ENCODE measurements at regions not wholly inside any gene's neighbourhood (a gene's known extent, or its start where the extent isn't known, plus 50 kb on each side); places are given as distances from the start of the nearest gene placed in this dataset.

GRCh38 chr4:96003951-96004740 lies 164.3 kb downstream of the PDHA2 start:
- no peaks in the 10 kb centered on the region for H3K36me3 ChIP-seq (ENCODE audit: insufficient read depth, low read length)
- H3K36me3 Mint-ChIP-seq (ENCODE audit: low read depth, unreplicated experiment): no peaks in the 10 kb centered on the region
- DNase-seq (ENCODE audit: low read depth) (peak; percentile 7), FAIRE-seq (peak; percentile 49)
- no peaks in the 10 kb centered on the region for H3K9me3 ChIP-seq (ENCODE audit: insufficient read depth, low read depth, low read length)
- no peak overlapping the region for H3K4me2 ChIP-seq (ENCODE audit: low read length)
- no peak overlapping the region for H3K4me3 Mint-ChIP-seq (ENCODE audit: unreplicated experiment)
- H3K4me3 ChIP-seq (ENCODE audit: insufficient read depth, low read depth, low read length): no peak overlapping the region
- peaks cover under 1% of the 10 kb centered on the region for H3K4me1 Mint-ChIP-seq (ENCODE audit: low read depth, unreplicated experiment)
- H3K27me3 ChIP-seq (ENCODE audit: insufficient read depth, low read length): no peaks in the 10 kb centered on the region
- peak overlapping the region; percentile 40 for H2AFZ ChIP-seq (ENCODE audit: low read depth, low read length)
- no peak overlapping the region for H3K9ac ChIP-seq (ENCODE audit: low read length)
- no peaks in the 10 kb centered on the region for H3K9me3 Mint-ChIP-seq (ENCODE audit: unreplicated experiment)
- H3K27me3 Mint-ChIP-seq (ENCODE audit: low read depth, unreplicated experiment): no peaks in the 10 kb centered on the region
- no peaks in the 10 kb centered on the region for H3K79me2 ChIP-seq (ENCODE audit: insufficient read depth, low read length)
- H3K4me1 ChIP-seq (ENCODE audit: insufficient read depth, low read length): no peaks in the 10 kb centered on the region
- no peak overlapping the region for H3K27ac Mint-ChIP-seq (ENCODE audit: unreplicated experiment)
- no peak overlapping the region for H3K27ac ChIP-seq (ENCODE audit: low read depth, low read length)
- H4K20me1 ChIP-seq (ENCODE audit: insufficient read depth, low read length): no peaks in the 10 kb centered on the region
- TF ChIP-seq EZH2 (IDR thresholded peaks at IDR 0.05; ENCODE audit: insufficient read depth, low read length) (no peak), CTCF (IDR thresholded peaks at IDR 0.05; ENCODE audit: insufficient read depth, low read depth, low read length) (no peak)

GRCh38 chr4:96009427-96010119 lies 169.7 kb downstream of the PDHA2 start:
- Mint-ChIP-seq H3K36me3 (ENCODE audit: low read depth, unreplicated experiment) (no peaks in the 10 kb centered on the region), H3K27me3 (ENCODE audit: low read depth, unreplicated experiment) (no peaks in the 10 kb centered on the region), H3K4me1 (ENCODE audit: low read depth, unreplicated experiment) (peaks cover 10% of the 10 kb centered on the region), H3K4me3 (ENCODE audit: unreplicated experiment) (no peak overlapping the region), H3K27ac (ENCODE audit: unreplicated experiment) (no peak overlapping the region), H3K9me3 (ENCODE audit: unreplicated experiment) (no peaks in the 10 kb centered on the region)
- H3K4me2 ChIP-seq (ENCODE audit: low read length): no peak overlapping the region
- no peak overlapping the region for H3K4me3 ChIP-seq (ENCODE audit: insufficient read depth, low read depth, low read length)
- H3K9ac ChIP-seq (ENCODE audit: low read length): no peak overlapping the region
- H3K36me3 ChIP-seq (ENCODE audit: insufficient read depth, low read length): no peaks in the 10 kb centered on the region
- FAIRE-seq (no peak), DNase-seq (ENCODE audit: low read depth) (peak; percentile 70)
- H3K27ac ChIP-seq (ENCODE audit: low read depth, low read length): no peak overlapping the region
- no peaks in the 10 kb centered on the region for H3K4me1 ChIP-seq (ENCODE audit: insufficient read depth, low read length)
- no peak overlapping the region for H2AFZ ChIP-seq (ENCODE audit: low read depth, low read length)
- no peaks in the 10 kb centered on the region for H3K79me2 ChIP-seq (ENCODE audit: insufficient read depth, low read length)
- H3K9me3 ChIP-seq (ENCODE audit: insufficient read depth, low read depth, low read length): no peaks in the 10 kb centered on the region
- H3K27me3 ChIP-seq (ENCODE audit: insufficient read depth, low read length): no peaks in the 10 kb centered on the region
- no peaks in the 10 kb centered on the region for H4K20me1 ChIP-seq (ENCODE audit: insufficient read depth, low read length)
- TF ChIP-seq CTCF (IDR thresholded peaks at IDR 0.05; ENCODE audit: insufficient read depth, low read depth, low read length) (no peak), EZH2 (IDR thresholded peaks at IDR 0.05; ENCODE audit: insufficient read depth, low read length) (no peak)

DNA sequence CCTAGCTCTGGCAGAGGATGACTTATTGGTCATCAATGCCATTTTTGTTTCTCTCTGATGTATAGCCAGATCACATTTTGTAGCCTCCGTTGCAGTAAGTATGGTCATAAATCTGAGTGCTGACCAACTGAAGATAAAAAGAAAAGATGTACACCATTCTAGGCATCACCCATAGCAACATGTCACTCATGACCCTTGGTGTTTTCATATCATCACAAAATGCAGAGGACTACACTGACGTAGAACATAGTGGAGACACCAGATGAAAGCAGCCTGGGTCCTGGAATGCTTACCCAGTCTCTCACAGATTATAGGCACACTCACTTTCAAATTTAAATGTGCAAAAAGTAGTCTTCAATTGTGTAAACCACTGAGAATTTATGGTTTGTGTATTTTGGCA lies 172.8 kb downstream of the PDHA2 start:
- no peak overlapping the region for H2AFZ ChIP-seq (ENCODE audit: low read depth, low read length)

More for the DNA sequence above, 172.8 kb downstream of the PDHA2 start:
- no peak overlapping the region for H3K4me3 ChIP-seq (ENCODE audit: insufficient read depth, low read depth, low read length)
- no peaks in the 10 kb centered on the region for H3K79me2 ChIP-seq (ENCODE audit: insufficient read depth, low read length)
- no peak overlapping the region for H3K4me2 ChIP-seq (ENCODE audit: low read length)
- no peaks in the 10 kb centered on the region for H3K27me3 ChIP-seq (ENCODE audit: insufficient read depth, low read length)
- H3K9ac ChIP-seq (ENCODE audit: low read length): no peak overlapping the region
- DNase-seq (ENCODE audit: low read depth) (no peak), FAIRE-seq (no peak)
- H3K9me3 Mint-ChIP-seq (ENCODE audit: unreplicated experiment): no peaks in the 10 kb centered on the region
- H4K20me1 ChIP-seq (ENCODE audit: insufficient read depth, low read length): no peaks in the 10 kb centered on the region
- peaks cover 10% of the 10 kb centered on the region for H3K4me1 Mint-ChIP-seq (ENCODE audit: low read depth, unreplicated experiment)
- H3K4me1 ChIP-seq (ENCODE audit: insufficient read depth, low read length): no peaks in the 10 kb centered on the region
- H3K27ac ChIP-seq (ENCODE audit: low read depth, low read length): no peak overlapping the region
- H3K27ac Mint-ChIP-seq (ENCODE audit: unreplicated experiment): no peak overlapping the region
- H3K36me3 Mint-ChIP-seq (ENCODE audit: low read depth, unreplicated experiment): no peaks in the 10 kb centered on the region
- TF ChIP-seq CTCF (IDR thresholded peaks at IDR 0.05; ENCODE audit: insufficient read depth, low read depth, low read length) (no peak), EZH2 (IDR thresholded peaks at IDR 0.05; ENCODE audit: insufficient read depth, low read length) (no peak)
- H3K36me3 ChIP-seq (ENCODE audit: insufficient read depth, low read length): no peaks in the 10 kb centered on the region
- H3K9me3 ChIP-seq (ENCODE audit: insufficient read depth, low read depth, low read length): no peaks in the 10 kb centered on the region
- no peak overlapping the region for H3K4me3 Mint-ChIP-seq (ENCODE audit: unreplicated experiment)
- no peaks in the 10 kb centered on the region for H3K27me3 Mint-ChIP-seq (ENCODE audit: low read depth, unreplicated experiment)
